Choroid plexus epithelial cell (primary cell): ENCODE measurements at regions not wholly inside any gene's neighbourhood (a gene's known extent, or its start where the extent isn't known, plus 50 kb on each side); places are given as distances from the start of the nearest gene placed in this dataset.
"Not testable (repeated sequence)": the region's sequence is repeated elsewhere in the genome, so short reads cannot be mapped to it uniquely, and the experiment has no call there.

Experiments used
- DNase-seq: peaks from one replicate; pipeline ENCODE4 v3.0.0-alpha.2; 2010; ENCODE audit warnings: low read depth
- H3K4me3 ChIP-seq: 2 replicates; pipeline ENCODE4 v1.5.1; 2011; ENCODE audit warnings: low read depth, mild to moderate bottlenecking, control low read depth, low read length, moderate library complexity
- CTCF ChIP-seq: conservative IDR thresholded peaks from 2 replicates; pipeline ENCODE4 v1.5.1; 2011; ENCODE audit warnings: low read depth, mild to moderate bottlenecking, control low read depth, inconsistent platforms, low read length, moderate library complexity

- H3K4me3 ChIP-seq, result no peak overlapping the region
- TF ChIP-seq CTCF, result no peak
- DNase-seq, result no peak
Observed at GRCh38 chr2:58604096-58604495, 363.0 kb upstream of the FANCL start.

GRCh38 chr2:58601017-58601416, 359.9 kb upstream of the FANCL start:
- TF ChIP-seq CTCF, result no peak
- no peak overlapping the region for H3K4me3 ChIP-seq
- peak; percentile 16 for DNase-seq

GRCh38 chr2:58598171-58598570, 357.0 kb upstream of the FANCL start:
- no peak for TF ChIP-seq CTCF
- no peak for DNase-seq
- H3K4me3 ChIP-seq, result no peak overlapping the region

GRCh38 chr2:58595714-58596113, 354.6 kb upstream of the FANCL start:
- DNase-seq, result no peak
- no peak for TF ChIP-seq CTCF
- H3K4me3 ChIP-seq, result no peak overlapping the region

- TF ChIP-seq CTCF, result no peak
- DNase-seq, result no peak
- no peak overlapping the region for H3K4me3 ChIP-seq
Observed at GRCh38 chr2:58594762-58595161, 353.6 kb upstream of the FANCL start.

- no peak overlapping the region for H3K4me3 ChIP-seq
- DNase-seq, result peak; percentile 12
- peak; percentile 34 for TF ChIP-seq CTCF
Observed at GRCh38 chr2:58594175-58594574, 353.1 kb upstream of the FANCL start.

GRCh38 chr2:58586178-58586577, 345.1 kb upstream of the FANCL start:
- DNase-seq, result not testable (repeated sequence)

GRCh38 chr2:58585233-58585632, 344.1 kb upstream of the FANCL start:
- no peak overlapping the region for H3K4me3 ChIP-seq
- no peak for DNase-seq
- no peak for TF ChIP-seq CTCF

More at GRCh38 chr2:58586178-58586577, 345.1 kb upstream of the FANCL start:
- H3K4me3 ChIP-seq, result not testable (repeated sequence)
